ENCODE measurements at regions not wholly inside any gene's neighbourhood (a gene's known extent, or its start where the extent isn't known, plus 50 kb on each side); places are given as distances from the start of the nearest gene placed in this dataset.
"Not testable (repeated sequence)": the region's sequence is repeated elsewhere in the genome, so short reads cannot be mapped to it uniquely, and the experiment has no call there.

DNA sequence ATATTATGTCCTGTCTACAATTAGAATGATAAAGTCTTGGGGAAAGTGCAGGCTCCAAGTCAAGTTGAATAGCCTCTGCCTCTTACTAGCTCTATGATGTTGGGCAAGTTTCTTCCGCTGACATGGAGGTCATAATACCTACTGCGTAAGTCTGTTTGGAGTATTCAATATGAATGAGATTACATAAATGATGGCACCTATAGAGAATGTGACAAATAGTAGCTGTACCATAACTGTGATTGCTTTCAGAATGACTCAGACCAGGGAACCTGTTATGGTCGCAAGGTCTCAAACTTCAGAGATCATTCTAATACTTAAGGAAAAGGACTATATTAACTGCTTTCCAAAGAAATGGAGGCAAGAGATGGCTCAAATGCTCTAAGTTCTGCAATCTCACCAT lies 94.0 kb upstream of the ABCA1 start:
- DNase-seq (ENCODE audit: low spot score) (peak; percentile 3), FAIRE-seq (no peak)

DNA sequence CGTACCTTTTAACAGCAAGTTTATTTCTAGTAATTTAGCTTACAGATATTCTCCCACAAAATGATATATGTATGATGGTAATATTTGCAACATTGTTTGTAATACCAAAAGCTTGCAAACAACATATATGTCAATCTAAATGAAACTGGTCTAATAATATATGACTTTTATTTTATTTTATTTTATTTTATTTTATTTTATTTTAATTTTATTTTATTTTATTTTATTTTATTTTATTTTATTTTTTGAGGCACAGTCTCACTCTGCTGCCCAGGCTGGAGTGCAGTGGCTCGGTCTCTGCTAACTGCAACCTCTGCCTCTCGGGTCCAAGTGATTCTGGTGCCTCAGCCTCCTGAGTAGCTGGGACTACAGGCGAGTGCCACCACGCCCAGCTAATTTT lies 94.6 kb upstream of the ABCA1 start:
- not testable (repeated sequence) for FAIRE-seq
- DNase-seq (ENCODE audit: low spot score), result peak; percentile 2

DNA sequence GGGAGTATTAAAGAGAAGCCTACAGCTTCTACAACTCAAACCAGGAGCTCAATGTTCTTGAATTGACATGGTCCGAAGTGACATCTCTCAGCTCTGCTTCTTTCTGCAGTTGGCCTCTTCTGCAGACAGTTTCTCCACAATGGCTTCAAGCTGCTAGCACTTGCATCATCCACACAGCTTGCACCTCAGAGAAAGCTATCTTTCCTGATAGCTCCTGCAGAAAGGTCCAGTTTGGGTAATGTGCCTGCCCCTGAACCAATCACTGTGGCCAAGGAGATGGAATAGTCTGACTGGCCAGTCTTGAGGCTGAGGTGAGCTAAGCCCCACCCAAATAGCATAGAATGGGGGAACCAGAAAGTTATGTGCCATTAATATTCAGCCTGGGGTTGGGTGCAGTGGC lies 95.8 kb upstream of the ABCA1 start:
- FAIRE-seq (no peak), DNase-seq (ENCODE audit: low spot score) (no peak)

DNA sequence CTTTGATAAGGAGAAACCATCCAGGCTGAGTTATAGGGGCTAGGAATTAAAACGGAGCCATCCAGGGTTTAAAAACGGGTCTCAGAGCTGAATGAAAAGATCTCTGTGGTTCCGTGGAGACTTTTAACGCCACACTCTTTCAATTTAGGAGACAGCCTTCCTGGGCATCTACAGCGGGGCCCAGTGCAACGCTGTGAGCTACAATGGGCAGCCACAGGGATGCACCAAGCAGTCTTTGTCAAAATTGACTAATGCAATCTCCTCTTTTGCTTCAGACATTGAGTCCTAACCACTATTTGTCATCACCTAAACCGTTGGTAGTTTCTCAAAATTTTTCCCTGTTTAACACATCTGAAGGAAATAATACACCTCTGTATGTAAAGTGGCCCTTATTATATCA lies 96.6 kb upstream of the ABCA1 start:
- no peak for DNase-seq (ENCODE audit: low spot score)
- FAIRE-seq, result no peak

DNA sequence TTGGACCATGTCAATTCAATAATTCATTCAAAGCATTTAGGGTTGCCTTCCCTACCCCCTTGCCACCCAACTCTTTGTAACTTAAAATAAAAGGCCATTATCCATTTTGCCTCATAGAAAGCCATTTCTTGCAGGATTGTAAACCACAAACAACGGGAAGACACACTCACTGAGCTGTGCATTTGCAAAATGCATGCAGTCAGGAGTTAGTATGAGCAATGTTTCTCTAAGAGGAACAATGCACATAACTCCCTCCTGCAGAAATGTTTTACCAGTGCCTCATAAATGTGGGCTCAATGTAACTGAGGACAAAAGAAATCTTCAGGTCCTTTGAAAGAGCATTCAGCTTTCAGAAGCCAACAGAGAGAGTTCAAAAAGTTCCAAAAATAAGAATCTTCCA lies 98.5 kb upstream of the ABCA1 start:
- FAIRE-seq (no peak), DNase-seq (ENCODE audit: low spot score) (peak; percentile 7)

DNA sequence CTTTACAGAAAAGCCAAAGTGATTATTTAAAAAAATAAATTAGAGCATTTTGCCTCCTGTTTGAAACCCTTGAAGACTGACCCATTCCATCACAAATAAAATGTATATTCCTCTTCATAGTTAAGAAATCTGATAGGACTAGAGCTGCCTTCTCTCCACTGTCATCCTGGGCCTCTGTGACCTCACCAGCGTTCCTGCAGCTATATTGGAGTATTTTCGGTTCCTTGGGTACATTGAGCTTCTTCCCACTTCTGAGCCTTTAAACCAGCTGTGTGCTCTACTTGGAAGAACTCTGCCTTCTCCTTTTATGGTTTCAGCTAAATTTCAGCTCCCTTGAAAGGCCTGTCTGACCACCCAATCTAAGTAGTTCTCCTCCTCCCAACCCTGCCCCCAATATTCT lies 99.1 kb upstream of the ABCA1 start:
- DNase-seq (ENCODE audit: low spot score), result no peak
- no peak for FAIRE-seq

DNA sequence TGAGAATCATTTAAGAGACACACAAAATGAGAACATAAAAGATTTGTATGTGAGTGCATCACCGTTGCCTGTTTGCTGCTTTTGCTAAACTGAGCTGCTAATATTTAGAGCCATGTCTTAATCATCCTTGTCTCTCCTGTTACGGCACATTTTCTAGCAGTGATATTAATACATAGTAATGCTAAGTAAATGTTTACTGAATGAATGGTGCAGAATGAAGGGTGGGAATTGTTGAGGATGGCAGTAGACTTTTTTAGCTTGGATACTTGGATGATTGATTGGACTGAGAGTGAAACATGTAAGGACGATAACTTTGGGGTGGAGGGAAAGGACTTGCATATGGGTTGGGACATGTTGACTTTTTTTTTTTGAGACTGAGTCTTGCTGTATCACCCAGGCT lies 102.3 kb upstream of the ABCA1 start:
- DNase-seq (ENCODE audit: low spot score) (no peak), FAIRE-seq (no peak)

DNA sequence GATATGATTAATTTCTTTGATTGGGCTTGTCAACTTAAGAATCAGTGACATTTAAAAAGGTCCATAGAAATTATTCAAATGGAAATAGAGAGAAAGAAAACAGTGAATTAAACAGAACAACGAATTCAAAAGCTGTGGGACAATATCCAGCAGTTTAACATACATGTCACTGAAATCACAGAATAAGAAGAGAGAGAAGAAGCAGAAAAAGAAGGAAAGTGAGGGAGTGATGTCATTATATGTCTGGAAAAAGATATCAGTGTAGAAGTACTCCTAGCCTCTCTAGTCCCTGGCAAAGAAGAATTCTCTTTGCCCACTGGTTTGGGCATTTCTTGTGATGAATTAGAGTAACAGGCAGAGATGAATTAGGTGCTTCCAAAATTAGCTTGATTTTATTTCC lies 109.2 kb upstream of the ABCA1 start:
- FAIRE-seq, result no peak
- DNase-seq (ENCODE audit: low spot score), result no peak

DNA sequence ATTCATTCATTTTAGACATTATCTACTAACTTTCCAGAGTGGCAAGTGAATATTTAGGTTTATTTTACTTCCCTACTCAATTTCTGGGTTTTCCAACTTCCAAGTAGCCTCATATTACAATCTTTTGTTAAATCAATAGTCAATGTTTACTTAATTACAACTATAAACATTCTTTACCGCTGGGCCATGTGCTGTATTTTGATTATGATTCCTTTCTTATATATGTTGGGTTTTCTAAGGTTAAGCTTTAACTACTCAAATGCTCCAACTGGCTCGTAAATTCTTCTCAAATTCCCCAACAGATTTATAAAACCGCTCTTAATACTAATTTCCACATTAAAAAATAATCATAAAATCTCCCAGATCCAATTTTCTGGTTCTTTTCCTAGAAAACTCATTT lies 110.1 kb upstream of the ABCA1 start:
- FAIRE-seq (no peak), DNase-seq (ENCODE audit: low spot score) (no peak)

DNA sequence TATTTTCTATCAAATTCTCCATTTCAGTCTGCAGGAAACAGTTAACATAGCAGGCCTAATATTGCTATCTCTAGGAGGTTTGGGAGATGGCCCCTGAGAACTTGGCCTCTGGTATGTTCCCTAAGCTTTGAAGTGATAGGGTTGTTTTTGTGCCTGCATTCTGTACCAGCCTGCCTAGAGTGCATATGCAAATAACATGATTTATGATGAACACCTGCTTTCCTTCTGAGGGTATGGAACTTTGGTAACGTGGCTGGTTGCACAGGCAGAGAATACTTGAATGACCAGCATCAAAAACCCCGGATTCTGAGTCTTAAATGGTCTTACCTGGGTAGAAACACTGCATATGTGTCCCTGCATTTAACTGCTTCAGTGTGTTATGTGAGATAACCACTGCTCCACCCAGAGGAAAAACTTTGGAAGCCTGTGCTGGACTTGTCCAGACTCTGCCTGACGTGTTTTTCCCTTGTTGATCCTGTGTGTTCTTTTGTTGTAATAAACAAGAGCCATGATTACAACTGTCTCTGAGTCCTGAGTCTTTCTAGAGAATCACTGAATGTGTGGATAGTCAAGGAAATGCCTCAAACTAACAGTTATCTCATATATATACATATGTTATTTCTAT lies 111.3 kb upstream of the ABCA1 start:
- DNase-seq (ENCODE audit: low spot score) (no peak), FAIRE-seq (no peak)

DNA sequence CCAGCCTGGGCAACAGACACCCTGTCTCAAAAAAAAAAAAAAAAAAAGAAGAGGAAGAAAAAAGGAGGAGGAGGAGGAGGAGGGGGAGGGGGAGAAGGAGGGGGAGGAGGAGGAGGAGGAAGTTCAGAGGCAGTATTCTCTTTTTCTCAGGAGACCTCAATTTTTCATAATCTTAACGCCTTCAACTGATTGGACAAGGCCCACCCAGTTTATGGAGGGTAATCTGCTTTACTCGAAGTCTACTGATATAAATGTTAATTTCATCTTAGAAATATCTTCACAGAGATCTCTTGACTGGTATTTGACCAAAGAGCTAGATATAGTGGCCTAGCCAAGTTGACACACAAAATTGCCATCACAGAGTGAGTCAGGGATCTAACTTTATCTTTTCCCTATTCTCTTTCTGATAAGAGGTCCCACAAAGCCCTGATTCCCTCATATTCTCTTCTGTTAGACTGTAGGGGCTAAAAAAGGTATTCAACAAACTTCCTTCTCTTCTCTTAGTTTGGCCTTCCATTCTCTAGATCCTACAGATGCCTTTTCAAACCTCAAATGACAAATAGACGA lies 115.5 kb upstream of the ABCA1 start:
- FAIRE-seq, result no peak
- no peak for DNase-seq (ENCODE audit: low spot score)

DNA sequence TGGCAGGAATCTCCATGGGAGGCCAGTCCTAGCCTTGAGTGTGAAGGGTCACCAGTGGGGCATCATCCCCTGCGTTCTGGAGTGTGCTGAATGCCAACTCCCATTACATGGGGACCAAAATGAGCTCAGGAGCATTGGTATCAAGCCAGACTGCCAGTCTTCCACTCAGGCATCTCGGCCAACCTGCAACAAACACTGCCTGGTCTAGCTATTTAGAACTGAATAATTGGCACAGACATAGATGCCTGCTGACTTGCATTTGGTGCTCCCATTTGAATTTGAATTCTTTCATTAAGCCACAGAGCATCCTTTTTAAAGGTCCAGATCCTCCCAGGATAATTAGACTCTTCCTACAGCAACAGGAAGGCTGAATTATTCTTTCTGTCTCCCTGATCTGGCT lies 116.6 kb upstream of the ABCA1 start:
- FAIRE-seq, result no peak
- DNase-seq (ENCODE audit: low spot score), result no peak

DNA sequence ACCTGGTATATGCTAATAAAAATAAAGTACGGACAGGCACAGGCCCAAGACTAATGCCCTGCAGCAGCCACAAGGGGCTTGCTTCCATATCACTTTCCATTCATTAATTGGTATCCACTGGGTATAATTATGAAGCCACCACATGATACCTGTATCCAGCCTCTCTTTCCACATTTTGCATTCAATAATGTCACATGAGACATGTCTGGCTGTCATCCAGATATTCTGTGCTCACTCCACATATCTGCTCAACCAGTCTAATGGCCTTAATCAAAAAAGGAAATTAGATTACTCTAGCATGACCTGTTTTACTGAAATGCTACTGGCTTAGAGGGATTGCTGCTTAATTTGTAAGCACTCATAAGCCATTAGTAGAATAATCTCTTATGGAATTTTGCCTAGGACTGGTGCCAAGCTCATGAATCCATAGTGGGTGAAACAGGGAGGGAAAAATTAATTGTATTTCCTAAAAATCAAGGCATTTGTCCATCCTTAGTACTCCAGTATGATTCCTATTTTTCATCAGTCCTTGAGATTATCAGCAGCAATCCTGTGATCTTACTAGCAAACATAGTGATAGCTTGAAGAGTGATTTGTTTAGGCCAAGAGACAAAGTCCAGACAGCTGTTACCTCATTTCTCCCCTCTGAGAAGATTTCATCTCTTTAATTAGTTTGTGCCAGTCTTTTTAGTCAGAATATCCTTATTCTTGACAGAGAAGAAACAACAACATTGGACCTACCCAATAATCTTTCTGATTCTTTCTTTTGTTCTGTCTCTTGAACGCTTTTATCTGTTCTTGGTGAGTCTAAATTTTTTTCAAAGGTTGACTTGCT lies 119.2 kb upstream of the ABCA1 start:
- FAIRE-seq (no peak), DNase-seq (ENCODE audit: low spot score) (peak; percentile 38)

DNA sequence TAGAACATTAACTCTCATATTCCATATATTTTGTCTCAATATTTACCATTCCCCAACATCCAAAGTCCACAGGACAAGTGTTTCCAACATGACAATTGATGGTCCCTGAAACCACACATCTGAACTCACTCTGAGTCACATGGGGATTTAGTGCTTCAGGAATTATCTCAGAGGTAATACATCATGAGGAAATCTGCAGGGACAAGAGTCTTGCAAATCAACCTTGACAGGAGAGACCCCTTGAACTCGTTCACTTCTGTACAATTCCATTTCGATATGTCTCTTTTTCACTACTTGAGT lies 119.7 kb upstream of the ABCA1 start:
- DNase-seq (ENCODE audit: low spot score), result peak; percentile 77
- peak; percentile 98 for FAIRE-seq

DNA sequence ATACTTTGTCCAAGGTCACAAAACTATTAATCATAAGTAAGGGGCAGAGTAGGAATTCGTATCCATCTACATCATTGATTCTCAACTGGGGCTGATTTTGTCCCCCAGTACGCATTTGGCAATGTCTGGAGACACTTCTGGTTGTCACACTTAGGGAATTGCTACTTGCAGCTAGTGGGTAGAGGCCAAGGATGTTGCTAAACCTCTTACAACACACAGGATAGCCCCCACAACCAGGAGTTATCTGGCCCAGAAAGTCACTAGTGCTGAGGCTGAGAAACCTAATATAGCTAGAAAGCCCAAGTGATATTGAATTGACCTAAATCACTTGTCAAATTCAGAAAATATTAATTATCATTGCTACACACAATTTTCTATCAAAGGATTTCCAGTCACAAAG lies 120.4 kb upstream of the ABCA1 start:
- no peak for FAIRE-seq
- no peak for DNase-seq (ENCODE audit: low spot score)

DNA sequence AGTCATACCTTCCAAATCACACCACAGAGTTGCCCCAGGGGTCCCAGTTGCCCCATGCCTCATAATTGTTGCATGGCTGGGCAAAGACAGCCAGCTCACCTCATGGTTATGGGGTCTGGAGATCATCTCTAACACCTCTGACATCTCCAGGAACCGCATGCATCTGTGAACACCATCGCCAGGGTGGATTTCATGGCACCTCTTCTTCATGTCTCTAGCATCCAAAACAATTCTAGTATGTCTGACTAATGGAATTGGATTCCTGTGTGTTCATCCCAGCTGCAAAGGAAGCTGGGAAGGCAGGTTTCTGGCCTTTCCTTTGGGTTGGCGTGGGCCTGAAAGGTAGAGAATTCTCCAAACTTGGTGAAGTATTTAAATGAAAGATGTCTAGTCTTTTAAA lies 122.3 kb upstream of the ABCA1 start:
- DNase-seq (ENCODE audit: low spot score) (peak; percentile 73), FAIRE-seq (no peak)

DNA sequence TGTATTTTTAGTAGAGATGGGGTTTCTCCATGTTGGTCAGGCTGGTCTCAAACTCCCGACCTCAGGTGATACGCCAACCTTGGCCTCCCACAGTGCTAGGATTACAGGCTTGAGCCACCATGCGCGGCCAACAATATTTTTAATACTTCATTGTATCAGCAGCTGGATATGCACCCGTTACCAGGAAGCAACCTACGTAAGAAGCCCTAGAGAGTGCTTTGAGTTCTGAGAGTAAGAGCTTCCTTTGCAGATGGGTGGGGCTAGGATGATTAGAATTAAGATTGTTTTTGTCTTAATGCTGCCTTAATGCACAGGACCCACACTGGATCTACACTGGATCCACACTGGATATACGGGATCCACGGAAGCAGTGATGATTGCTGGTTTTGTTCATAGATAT lies 123.9 kb upstream of the ABCA1 start:
- FAIRE-seq (no peak), DNase-seq (ENCODE audit: low spot score) (no peak)

DNA sequence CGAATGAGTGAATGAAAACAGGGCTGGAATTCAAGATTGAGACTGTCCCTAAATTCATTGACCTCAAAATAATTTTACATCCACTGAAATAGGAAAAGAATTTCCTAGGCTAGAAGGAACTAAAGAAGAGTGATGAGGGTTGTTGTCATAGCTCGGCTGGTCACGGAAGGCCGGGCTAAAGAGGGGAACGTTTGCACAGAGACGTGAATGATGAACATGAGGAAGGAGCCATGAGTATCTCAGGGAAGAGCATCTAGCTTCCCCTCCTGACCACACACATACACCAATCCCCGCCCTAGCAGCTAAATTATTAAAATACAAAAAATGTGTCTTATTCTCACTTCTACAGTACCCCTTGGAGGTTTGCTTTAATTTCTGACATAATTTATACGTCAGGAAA lies 124.4 kb upstream of the ABCA1 start:
- DNase-seq (ENCODE audit: low spot score) (peak; percentile 68), FAIRE-seq (peak; percentile 49)

DNA sequence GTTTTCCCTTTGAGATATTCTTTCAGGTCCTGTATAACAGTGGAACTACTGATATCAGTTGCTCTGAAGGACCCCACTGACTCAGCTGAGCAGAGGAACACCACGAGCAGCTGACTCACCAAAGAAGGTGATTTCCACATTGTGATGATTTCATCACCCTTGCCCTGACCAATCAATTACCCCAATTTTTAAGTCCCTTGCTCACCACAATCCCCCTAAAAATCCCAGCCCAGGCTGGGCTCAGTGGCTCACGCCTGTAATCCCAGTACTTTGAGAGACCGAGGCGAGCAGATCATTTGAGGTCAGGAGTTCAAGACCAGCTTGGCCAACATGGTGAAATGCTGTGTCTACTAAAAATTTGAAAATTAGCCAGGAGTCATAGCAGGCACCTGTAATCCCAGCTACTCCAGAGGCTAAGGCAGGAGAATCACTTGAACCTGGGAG lies 125.3 kb upstream of the ABCA1 start:
- peak; percentile 97 for FAIRE-seq

DNA sequence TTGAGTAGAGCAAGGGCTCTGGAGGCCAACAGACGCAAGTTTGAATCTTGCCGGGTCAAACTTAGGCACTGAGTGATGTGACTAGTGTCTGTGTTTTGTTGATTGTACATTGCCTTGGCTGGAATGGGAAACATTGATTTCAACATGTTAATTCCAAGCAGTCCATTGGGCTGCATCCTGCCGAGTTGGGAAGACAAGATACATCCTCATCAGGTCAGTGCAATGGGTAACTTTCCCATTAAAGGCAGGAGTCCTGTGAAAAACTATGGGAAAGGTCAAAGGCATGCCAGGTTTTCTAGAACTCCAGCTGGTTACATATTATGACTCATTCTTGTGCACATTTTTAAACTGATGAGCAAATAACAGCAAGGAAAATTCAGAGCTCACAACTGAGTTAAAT lies 126.5 kb upstream of the ABCA1 start:
- DNase-seq (ENCODE audit: low spot score) (peak; percentile 90), FAIRE-seq (peak; percentile 94)

More for the DNA sequence above, 125.3 kb upstream of the ABCA1 start:
- peak; percentile 97 for DNase-seq (ENCODE audit: low spot score)

DNA sequence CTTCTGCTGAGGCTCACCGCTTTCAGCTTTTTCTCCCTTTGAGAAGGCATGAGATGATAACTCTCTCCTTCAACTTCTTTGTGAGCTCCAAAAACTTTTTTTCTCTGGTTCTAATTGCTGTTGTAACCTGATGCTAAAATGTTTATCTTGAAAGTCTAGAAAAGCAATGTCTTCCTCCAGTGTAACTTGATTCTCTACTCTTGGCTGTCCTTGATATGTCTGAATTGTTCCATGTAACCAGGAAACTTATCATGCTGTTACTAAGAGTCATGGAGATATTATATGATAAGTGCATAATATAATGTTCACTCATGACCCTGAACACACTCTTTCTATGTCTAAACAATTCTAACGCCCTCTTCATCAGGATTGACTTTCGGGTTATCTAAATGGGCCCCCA lies 128.0 kb upstream of the ABCA1 start:
- FAIRE-seq (no peak), DNase-seq (ENCODE audit: low spot score) (no peak)

DNA sequence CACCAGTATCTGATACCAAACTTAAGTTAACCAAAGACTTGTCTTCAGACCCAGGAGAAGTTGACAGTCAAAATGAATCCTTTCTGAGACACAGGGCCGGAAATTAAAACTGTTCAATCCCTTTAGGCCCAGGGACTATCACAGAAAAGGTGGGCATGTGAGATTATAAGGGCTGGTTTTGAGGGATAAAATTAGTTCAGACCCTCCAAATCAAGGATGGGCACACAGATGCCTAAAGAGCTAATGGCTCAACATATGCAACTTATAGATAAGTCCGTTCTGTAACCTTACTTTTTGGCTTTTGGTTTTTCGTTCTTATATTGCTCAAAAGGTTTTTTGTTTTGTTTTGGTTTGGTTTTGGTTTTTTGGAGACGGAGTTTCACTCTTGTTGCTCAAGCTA lies 129.6 kb upstream of the ABCA1 start:
- DNase-seq (ENCODE audit: low spot score) (no peak), FAIRE-seq (no peak)

DNA sequence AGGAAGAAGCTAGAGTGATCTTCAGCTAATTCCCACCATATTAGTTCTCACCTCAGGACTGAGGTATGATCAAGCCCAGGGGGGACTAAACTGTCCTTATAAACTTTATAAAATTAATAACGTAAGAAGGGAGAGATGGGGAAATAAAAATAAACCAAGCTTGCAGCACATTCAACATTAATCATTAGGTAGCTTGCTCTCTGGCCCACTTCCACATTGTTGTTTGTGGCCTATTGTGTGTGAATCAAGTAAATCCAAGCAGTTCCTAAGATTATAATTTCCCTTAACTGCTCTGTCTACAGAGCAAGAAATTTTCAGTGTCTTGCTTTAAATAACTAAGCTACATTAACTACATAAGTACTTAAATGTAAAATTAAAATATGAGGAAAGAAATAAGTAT lies 131.3 kb upstream of the ABCA1 start:
- no peak for DNase-seq (ENCODE audit: low spot score)

More for the DNA sequence above, 131.3 kb upstream of the ABCA1 start:
- FAIRE-seq, result no peak
